ENCODE measurements at regions not wholly inside any gene's neighbourhood (a gene's known extent, or its start where the extent isn't known, plus 50 kb on each side); places are given as distances from the start of the nearest gene placed in this dataset.

GRCh38 chr13:110063490-110064421 lies 243.2 kb downstream of the COL4A1 start:
- H3K27ac ChIP-seq: peak overlapping the region; percentile 61 to 65
- H3K36me3 ChIP-seq: no peaks in the 10 kb centered on the region
- no peaks in the 10 kb centered on the region for H3K4me1 ChIP-seq
- peak in 1 of 2 donors; percentile 37 for DNase-seq
- H3K9me3 ChIP-seq: no peaks in the 10 kb centered on the region
- H3K4me3 ChIP-seq: no peak overlapping the region
- intact Hi-C loops (cut with DNase I; ENCODE audit: low total_unique reads): no loop called here
- TF ChIP-seq POLR2A (IDR thresholded peaks at IDR 0.05): no peak
- H3K27me3 ChIP-seq: no peaks in the 10 kb centered on the region

- Histone ChIP-seq H3K4me1 (no peaks in the 10 kb centered on the region), H3K9me3 (no peaks in the 10 kb centered on the region), H3K36me3 (no peaks in the 10 kb centered on the region), H3K27me3 (no peaks in the 10 kb centered on the region), H3K27ac (peak overlapping the region; percentile 61 to 65), H3K4me3 (no peak overlapping the region)
- TF ChIP-seq POLR2A (IDR thresholded peaks at IDR 0.05): no peak
- TF ChIP-seq CTCF (IDR thresholded peaks at IDR 0.05): no peak
- no peak for DNase-seq
- intact Hi-C loops (cut with DNase I; ENCODE audit: low total_unique reads): no loop called here
Observed at GRCh38 chr13:110062777-110063442, 244.0 kb downstream of the COL4A1 start.

- intact Hi-C loops (cut with DNase I; ENCODE audit: low total_unique reads): no loop called here
- DNase-seq: no peak
- Histone ChIP-seq H3K27me3 (no peaks in the 10 kb centered on the region), H3K9me3 (no peaks in the 10 kb centered on the region), H3K36me3 (no peaks in the 10 kb centered on the region), H3K4me1 (no peaks in the 10 kb centered on the region), H3K27ac (no peak overlapping the region), H3K4me3 (no peak overlapping the region)
- TF ChIP-seq POLR2A (IDR thresholded peaks at IDR 0.05) (no peak), CTCF (IDR thresholded peaks at IDR 0.05) (no peak)
Observed at GRCh38 chr13:110062077-110062776, 244.7 kb downstream of the COL4A1 start.

- no peak overlapping the region for H3K27ac ChIP-seq
- DNase-seq: no peak
Observed at GRCh38 chr13:110061270-110061669, 245.7 kb downstream of the COL4A1 start.

More at GRCh38 chr13:110061270-110061669, 245.7 kb downstream of the COL4A1 start:
- H3K9me3 ChIP-seq: no peaks in the 10 kb centered on the region
- no peak for TF ChIP-seq POLR2A (IDR thresholded peaks at IDR 0.05)
- no peak for TF ChIP-seq CTCF (IDR thresholded peaks at IDR 0.05)
- H3K27me3 ChIP-seq: no peaks in the 10 kb centered on the region
- H3K4me1 ChIP-seq: no peaks in the 10 kb centered on the region
- H3K4me3 ChIP-seq: no peak overlapping the region
- intact Hi-C loops (cut with DNase I; ENCODE audit: low total_unique reads): no loop called here
- no peaks in the 10 kb centered on the region for H3K36me3 ChIP-seq

Measured in uterus (tissue), 3 donors.